ENCODE measurements at regions not wholly inside any gene's neighbourhood (a gene's known extent, or its start where the extent isn't known, plus 50 kb on each side); places are given as distances from the start of the nearest gene placed in this dataset.

DNA sequence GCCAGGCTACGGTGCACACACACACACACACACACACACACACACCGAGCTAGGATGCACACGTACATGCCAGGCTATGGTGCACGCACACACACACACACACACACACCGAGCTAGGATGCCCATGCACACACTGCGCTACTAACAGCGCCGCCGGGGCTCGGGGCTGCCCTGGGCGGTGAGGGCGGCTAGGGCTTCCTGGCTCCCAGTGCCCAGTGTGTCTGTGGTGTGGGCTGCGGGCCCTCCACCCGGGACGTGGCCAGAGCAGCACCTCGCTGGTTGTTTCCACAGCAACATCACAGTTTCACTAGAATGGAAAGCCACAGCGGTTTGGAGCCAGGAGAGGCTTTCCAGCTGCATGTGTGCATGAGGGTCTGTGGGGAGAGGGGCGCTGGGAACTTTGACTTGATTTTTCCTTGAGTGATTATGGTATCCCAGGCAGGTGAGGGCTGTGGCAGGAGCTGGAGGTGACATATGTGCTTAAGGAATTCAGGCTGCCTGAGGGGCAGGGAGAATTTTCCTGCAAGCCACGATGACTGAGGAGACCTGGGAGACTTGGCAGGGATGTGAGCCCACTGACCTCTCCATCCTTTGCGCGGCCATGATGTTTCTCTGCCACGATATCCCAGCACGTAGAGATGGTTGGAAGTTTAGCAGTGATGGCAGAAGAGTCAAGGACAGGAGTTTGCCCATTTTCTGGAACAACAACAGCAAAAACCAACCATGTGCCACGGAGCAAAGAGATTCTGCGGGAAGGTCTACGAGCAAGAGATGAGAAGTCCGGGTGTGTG is 195.9 kb downstream of the SNX19 start:
- TF ChIP-seq, protein P1, sequence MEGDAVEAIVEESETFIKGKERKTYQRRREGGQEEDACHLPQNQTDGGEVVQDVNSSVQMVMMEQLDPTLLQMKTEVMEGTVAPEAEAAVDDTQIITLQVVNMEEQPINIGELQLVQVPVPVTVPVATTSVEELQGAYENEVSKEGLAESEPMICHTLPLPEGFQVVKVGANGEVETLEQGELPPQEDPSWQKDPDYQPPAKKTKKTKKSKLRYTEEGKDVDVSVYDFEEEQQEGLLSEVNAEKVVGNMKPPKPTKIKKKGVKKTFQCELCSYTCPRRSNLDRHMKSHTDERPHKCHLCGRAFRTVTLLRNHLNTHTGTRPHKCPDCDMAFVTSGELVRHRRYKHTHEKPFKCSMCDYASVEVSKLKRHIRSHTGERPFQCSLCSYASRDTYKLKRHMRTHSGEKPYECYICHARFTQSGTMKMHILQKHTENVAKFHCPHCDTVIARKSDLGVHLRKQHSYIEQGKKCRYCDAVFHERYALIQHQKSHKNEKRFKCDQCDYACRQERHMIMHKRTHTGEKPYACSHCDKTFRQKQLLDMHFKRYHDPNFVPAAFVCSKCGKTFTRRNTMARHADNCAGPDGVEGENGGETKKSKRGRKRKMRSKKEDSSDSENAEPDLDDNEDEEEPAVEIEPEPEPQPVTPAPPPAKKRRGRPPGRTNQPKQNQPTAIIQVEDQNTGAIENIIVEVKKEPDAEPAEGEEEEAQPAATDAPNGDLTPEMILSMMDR (IDR thresholded peaks at IDR 0.05): no peak
- TF ChIP-seq POLR2AphosphoS5 (IDR thresholded peaks at IDR 0.05): no peak
- TF ChIP-seq EP300 (IDR thresholded peaks at IDR 0.05; ENCODE audit: low read depth): no peak

All from transverse colon (tissue), 4 donors.